AG09309 (cell line): ENCODE measurements at regions not wholly inside any gene's neighbourhood (a gene's known extent, or its start where the extent isn't known, plus 50 kb on each side); places are given as distances from the start of the nearest gene placed in this dataset.

Source experiments
- DNase-seq: peaks from one replicate; pipeline ENCODE4 v3.0.0-alpha.2; 2010; ENCODE audit warnings: low read depth
- H3K4me3 ChIP-seq: 2 replicates; pipeline ENCODE4 v1.5.1; 2011; ENCODE audit warnings: mild to moderate bottlenecking, low read depth, low read length, moderate library complexity; ENCODE audit not compliant: control insufficient read depth
- TF ChIP-seq, protein P1 (sequence below): IDR thresholded peaks from 2 replicates; pipeline ENCODE4 v1.5.1; 2011; ENCODE audit warnings: mild to moderate bottlenecking, low read depth, low read length, inconsistent platforms; ENCODE audit not compliant: insufficient read depth, control insufficient read depth; ENCODE audit errors: missing control alignments

DNA sequence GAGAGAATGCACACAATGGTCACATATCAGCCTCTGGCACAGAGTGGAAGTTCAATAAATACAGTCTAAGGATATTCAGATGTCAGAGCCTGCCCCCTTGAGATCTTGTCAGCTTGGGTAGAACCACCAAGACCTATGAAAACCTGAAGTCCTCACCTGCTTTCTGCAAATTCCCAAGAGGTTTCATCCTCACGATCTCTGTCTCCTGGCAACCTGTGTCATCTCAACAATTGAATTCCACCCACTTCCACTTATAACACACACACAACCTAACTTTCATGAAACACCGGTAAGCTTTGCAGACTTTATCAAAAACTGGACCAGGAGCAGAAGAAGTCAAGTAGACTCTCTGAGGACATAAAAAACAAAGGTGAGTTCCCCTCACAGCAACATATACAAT lies 151.6 kb upstream of the SLC30A5 start:
- no peak for DNase-seq
- H3K4me3 ChIP-seq: no peak overlapping the region
- TF ChIP-seq, protein P1, sequence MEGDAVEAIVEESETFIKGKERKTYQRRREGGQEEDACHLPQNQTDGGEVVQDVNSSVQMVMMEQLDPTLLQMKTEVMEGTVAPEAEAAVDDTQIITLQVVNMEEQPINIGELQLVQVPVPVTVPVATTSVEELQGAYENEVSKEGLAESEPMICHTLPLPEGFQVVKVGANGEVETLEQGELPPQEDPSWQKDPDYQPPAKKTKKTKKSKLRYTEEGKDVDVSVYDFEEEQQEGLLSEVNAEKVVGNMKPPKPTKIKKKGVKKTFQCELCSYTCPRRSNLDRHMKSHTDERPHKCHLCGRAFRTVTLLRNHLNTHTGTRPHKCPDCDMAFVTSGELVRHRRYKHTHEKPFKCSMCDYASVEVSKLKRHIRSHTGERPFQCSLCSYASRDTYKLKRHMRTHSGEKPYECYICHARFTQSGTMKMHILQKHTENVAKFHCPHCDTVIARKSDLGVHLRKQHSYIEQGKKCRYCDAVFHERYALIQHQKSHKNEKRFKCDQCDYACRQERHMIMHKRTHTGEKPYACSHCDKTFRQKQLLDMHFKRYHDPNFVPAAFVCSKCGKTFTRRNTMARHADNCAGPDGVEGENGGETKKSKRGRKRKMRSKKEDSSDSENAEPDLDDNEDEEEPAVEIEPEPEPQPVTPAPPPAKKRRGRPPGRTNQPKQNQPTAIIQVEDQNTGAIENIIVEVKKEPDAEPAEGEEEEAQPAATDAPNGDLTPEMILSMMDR: no peak

DNA sequence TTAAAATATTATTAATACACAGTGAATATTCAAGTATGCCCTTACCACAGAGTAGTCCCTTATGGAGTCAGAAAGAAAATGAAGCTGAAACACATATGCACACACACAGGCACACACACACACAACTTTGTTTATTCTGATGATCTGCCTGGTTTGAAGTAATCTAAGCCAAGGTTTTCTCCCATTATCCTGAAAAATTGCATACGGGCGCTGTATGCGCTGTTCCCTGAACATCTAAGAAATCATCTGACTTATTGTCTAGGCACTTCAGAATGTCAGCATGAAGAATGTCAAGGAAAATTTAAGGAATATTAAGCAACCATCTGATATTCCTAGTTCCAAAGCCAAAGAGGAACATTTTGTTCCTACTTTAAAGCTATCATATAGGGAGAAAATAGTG lies 147.1 kb upstream of the SLC30A5 start:
- no peak overlapping the region for H3K4me3 ChIP-seq
- TF ChIP-seq, protein P1: no peak
- DNase-seq: no peak

DNA sequence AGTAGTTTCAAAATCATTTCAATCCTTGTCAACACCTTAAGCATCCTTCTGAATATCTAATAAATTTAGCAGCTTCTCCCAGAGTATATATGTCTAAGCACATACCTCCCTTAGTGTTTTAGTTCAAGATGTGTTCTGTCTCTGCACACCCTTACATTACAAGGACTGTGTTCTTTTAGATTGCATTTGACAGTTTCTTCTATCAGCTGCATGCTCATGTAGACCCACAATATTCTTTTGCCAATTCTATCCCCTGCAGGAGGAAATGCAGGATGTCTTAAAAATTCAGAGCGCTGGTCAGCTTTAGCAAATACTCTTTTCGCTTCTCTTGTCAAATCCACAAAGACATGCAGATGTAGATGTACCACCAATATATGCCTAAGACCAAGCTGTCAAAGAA lies 145.8 kb upstream of the SLC30A5 start:
- no peak overlapping the region for H3K4me3 ChIP-seq
- TF ChIP-seq, protein P1: no peak
- DNase-seq: no peak

DNA sequence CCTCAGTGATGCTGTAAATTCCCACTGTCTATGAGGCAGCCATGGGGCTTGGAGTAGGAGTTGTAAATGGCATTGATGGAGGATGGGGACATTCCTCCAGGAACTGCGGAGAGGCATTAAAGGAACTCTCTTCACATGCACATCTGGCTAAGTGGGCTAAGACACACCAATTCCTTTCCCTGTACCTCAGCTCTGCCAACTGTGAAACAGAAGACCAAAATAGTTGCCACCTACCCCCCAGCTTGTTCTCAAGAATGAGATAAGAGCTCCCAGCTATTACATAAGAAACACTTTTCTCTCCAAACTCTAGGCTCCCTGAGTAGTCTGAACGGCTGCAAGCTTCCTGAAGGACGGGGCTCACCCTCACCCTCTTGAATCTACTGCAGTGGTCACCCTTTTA lies 144.6 kb upstream of the SLC30A5 start:
- no peak for DNase-seq
- no peak overlapping the region for H3K4me3 ChIP-seq
- TF ChIP-seq, protein P1: no peak

DNA sequence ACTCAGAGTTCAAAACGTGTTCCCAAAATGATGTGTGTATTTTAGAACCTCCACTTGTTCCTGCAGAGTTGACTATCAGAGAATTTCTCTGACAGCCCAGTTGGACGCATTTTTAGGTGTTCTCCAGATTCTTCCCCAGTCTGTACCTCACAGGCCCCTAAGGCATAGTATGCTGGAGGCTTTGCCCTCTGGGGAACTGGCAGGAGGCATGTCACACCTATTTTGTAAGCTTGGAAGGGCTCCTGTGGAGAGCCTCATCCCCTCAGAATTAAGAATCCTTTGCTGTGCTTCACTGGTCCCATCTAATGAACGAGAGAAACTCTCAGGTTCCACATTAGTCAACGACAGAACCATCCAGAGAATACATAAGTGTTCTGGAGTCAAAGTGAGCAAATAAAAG lies 144.1 kb upstream of the SLC30A5 start:
- H3K4me3 ChIP-seq: no peak overlapping the region
- TF ChIP-seq, protein P1: no peak
- DNase-seq: no peak

DNA sequence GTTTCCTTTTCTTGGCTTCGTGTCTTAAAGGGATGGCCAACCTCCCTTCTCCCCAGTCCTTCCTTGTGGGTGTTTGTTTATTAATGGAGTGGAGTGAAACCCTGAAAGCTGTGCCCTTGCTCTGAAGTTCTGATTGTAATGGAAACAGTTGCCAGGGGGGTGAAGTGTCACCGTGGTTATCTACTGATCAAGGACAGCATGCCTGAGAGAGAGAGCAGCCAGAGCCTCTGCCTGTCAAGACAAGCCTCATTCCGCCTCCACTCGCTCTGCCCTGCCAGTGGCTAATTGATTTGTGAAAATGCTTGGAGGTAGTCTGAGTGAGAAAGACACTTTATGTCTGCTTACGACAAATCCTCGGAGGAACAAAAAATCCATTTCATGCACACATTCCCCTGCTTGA lies 143.7 kb upstream of the SLC30A5 start:
- H3K4me3 ChIP-seq: no peak overlapping the region
- TF ChIP-seq, protein P1: no peak
- no peak for DNase-seq

DNA sequence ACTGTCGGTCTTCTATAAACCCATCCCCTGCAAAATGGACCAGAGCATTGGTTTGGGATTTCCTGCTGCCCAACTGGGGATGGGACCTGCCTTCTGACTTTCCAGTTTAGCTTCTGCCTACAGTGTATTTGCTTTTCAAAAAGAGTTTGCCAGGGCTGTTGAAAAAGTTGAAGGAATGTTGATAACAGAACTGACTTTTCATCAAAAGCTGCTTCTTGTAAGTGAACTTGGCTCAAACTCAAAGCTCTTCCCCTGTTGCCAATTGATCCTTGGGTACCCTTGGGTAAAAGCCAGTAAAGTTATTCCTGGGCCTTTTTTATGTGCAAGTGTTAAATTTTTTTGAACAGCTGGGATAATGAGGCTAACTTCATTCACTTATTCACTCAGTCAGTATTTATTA lies 142.9 kb upstream of the SLC30A5 start:
- DNase-seq: no peak
- TF ChIP-seq, protein P1: no peak
- H3K4me3 ChIP-seq: no peak overlapping the region
